ENCODE measurements at regions not wholly inside any gene's neighbourhood (a gene's known extent, or its start where the extent isn't known, plus 50 kb on each side); places are given as distances from the start of the nearest gene placed in this dataset.

DNA sequence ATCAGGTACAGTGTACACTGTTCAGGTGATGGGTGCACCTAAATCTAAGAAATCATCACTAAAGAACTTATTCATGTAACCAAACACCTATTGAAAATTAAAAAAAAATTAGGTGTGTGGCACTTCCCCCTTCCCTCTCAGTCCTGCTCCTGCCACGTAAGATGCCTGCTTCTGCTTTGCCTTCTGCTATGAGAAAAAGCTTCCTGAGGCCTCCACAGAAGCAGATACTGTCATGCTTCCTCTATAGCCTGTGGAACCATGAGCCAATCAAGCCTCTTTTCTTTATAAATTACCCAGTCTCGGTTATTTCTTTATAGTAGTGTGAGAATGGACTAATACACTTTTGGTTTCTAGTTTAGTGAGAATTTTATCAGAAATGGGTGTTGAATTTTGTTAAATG is 459.8 kb upstream of the DIPK2B start:
- TF ChIP-seq ZBTB48 (tag by site-specific recombination; IDR thresholded peaks at IDR 0.05) (no peak), SP2 (tag by site-specific recombination; IDR thresholded peaks at IDR 0.05) (no peak), KLF10 (tag by site-specific recombination; IDR thresholded peaks at IDR 0.05) (no peak), ZNF521 (tag by site-specific recombination; IDR thresholded peaks at IDR 0.05) (no peak), ZNF184 (tag by site-specific recombination; IDR thresholded peaks at IDR 0.05) (no peak)
- TF ChIP-seq, protein P1, sequence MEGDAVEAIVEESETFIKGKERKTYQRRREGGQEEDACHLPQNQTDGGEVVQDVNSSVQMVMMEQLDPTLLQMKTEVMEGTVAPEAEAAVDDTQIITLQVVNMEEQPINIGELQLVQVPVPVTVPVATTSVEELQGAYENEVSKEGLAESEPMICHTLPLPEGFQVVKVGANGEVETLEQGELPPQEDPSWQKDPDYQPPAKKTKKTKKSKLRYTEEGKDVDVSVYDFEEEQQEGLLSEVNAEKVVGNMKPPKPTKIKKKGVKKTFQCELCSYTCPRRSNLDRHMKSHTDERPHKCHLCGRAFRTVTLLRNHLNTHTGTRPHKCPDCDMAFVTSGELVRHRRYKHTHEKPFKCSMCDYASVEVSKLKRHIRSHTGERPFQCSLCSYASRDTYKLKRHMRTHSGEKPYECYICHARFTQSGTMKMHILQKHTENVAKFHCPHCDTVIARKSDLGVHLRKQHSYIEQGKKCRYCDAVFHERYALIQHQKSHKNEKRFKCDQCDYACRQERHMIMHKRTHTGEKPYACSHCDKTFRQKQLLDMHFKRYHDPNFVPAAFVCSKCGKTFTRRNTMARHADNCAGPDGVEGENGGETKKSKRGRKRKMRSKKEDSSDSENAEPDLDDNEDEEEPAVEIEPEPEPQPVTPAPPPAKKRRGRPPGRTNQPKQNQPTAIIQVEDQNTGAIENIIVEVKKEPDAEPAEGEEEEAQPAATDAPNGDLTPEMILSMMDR (tag by site-specific recombination; IDR thresholded peaks at IDR 0.05): no peak
- TF ChIP-seq, protein P2, sequence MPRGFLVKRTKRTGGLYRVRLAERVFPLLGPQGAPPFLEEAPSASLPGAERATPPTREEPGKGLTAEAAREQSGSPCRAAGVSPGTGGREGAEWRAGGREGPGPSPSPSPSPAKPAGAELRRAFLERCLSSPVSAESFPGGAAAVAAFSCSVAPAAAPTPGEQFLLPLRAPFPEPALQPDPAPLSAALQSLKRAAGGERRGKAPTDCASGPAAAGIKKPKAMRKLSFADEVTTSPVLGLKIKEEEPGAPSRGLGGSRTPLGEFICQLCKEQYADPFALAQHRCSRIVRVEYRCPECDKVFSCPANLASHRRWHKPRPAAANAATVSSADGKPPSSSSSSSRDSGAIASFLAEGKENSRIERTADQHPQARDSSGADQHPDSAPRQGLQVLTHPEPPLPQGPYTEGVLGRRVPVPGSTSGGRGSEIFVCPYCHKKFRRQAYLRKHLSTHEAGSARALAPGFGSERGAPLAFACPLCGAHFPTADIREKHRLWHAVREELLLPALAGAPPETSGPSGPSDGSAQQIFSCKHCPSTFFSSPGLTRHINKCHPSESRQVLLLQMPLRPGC (tag by site-specific recombination; IDR thresholded peaks at IDR 0.05): no peak
- TF ChIP-seq, protein P3, sequence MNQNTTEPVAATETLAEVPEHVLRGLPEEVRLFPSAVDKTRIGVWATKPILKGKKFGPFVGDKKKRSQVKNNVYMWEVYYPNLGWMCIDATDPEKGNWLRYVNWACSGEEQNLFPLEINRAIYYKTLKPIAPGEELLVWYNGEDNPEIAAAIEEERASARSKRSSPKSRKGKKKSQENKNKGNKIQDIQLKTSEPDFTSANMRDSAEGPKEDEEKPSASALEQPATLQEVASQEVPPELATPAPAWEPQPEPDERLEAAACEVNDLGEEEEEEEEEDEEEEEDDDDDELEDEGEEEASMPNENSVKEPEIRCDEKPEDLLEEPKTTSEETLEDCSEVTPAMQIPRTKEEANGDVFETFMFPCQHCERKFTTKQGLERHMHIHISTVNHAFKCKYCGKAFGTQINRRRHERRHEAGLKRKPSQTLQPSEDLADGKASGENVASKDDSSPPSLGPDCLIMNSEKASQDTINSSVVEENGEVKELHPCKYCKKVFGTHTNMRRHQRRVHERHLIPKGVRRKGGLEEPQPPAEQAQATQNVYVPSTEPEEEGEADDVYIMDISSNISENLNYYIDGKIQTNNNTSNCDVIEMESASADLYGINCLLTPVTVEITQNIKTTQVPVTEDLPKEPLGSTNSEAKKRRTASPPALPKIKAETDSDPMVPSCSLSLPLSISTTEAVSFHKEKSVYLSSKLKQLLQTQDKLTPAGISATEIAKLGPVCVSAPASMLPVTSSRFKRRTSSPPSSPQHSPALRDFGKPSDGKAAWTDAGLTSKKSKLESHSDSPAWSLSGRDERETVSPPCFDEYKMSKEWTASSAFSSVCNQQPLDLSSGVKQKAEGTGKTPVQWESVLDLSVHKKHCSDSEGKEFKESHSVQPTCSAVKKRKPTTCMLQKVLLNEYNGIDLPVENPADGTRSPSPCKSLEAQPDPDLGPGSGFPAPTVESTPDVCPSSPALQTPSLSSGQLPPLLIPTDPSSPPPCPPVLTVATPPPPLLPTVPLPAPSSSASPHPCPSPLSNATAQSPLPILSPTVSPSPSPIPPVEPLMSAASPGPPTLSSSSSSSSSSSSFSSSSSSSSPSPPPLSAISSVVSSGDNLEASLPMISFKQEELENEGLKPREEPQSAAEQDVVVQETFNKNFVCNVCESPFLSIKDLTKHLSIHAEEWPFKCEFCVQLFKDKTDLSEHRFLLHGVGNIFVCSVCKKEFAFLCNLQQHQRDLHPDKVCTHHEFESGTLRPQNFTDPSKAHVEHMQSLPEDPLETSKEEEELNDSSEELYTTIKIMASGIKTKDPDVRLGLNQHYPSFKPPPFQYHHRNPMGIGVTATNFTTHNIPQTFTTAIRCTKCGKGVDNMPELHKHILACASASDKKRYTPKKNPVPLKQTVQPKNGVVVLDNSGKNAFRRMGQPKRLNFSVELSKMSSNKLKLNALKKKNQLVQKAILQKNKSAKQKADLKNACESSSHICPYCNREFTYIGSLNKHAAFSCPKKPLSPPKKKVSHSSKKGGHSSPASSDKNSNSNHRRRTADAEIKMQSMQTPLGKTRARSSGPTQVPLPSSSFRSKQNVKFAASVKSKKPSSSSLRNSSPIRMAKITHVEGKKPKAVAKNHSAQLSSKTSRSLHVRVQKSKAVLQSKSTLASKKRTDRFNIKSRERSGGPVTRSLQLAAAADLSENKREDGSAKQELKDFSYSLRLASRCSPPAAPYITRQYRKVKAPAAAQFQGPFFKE (tag by site-specific recombination; IDR thresholded peaks at IDR 0.05; ENCODE audit: borderline replicate concordance): no peak

Measured in HEK293 (cell line).